CD14-positive monocyte (primary cell): ENCODE measurements at regions not wholly inside any gene's neighbourhood (a gene's known extent, or its start where the extent isn't known, plus 50 kb on each side); places are given as distances from the start of the nearest gene placed in this dataset.

Experiments used
- DNase-seq, 3 donors: peaks; one replicate each; pipeline ENCODE4 v3.0.0-alpha.2; 2011 to 2022
- H2AFZ ChIP-seq: 2 replicates; pipeline ENCODE4 v1.6.0; 2012; ENCODE audit warnings: mild to moderate bottlenecking, low read depth, low read length, inconsistent platforms; ENCODE audit not compliant: insufficient read depth, poor library complexity, severe bottlenecking
- H3K27ac ChIP-seq, 2 donors: 1 replicate in 1 of 2; 2 replicates in 1 of 2; pipeline ENCODE4 v1.5.1; 2012 to 2013; ENCODE audit warnings: low read length in 2 of 2, control low read depth in 1 of 2, inconsistent platforms in 1 of 2, low read depth in 1 of 2, mild to moderate bottlenecking in 1 of 2
- H3K27me3 ChIP-seq, 2 donors: one replicate each; pipeline versions ENCODE4 v1.6.0 to v1.6.1; 2011 to 2013; ENCODE audit warnings: low read length in 2 of 2; ENCODE audit not compliant: control insufficient read depth in 2 of 2, insufficient read depth in 2 of 2
- H3K36me3 ChIP-seq, 2 donors: replicated peaks in 1 of 2; 1 replicate in 1 of 2; 2 replicates in 1 of 2; pipeline versions ENCODE4 v1.5.1 to v1.6.1; 2012 to 2013; ENCODE audit warnings: low read length in 2 of 2, control low read depth in 1 of 2, inconsistent platforms in 1 of 2, mild to moderate bottlenecking in 1 of 2; ENCODE audit not compliant: insufficient read depth in 2 of 2, control insufficient read depth in 1 of 2
- H3K4me1 ChIP-seq, 2 donors: 1 replicate in 1 of 2; 2 replicates in 1 of 2; pipeline versions ENCODE4 v1.5.1 to v1.6.1; 2012 to 2013; ENCODE audit warnings: low read length in 2 of 2, control low read depth in 1 of 2, inconsistent platforms in 1 of 2, mild to moderate bottlenecking in 1 of 2, moderate library complexity in 1 of 2; ENCODE audit not compliant: insufficient read depth in 2 of 2, control insufficient read depth in 1 of 2
- H3K4me2 ChIP-seq: replicated peaks from 2 replicates; pipeline ENCODE3; 2012; ENCODE audit warnings: low read length, moderate library complexity, mild to moderate bottlenecking; ENCODE audit not compliant: poor library complexity, severe bottlenecking; ENCODE audit errors: extremely low read depth
- H3K4me3 ChIP-seq, 3 experiments: fragments of 200-600 bp in 1 of 3; sonication (generic) in 1 of 3; replicated peaks in 1 of 3; 1 replicate in 2 of 3; 2 replicates in 1 of 3; pipeline ENCODE4 v1.5.1; 2011 to 2013; ENCODE audit warnings: low read length in 3 of 3, mild to moderate bottlenecking in 3 of 3, control low read depth in 2 of 3, low read depth in 2 of 3, inconsistent platforms in 1 of 3, moderate library complexity in 1 of 3
- H3K79me2 ChIP-seq: 2 replicates; pipeline ENCODE4 v1.6.0; 2012; ENCODE audit warnings: mild to moderate bottlenecking, control low read depth, inconsistent platforms, low read length, moderate library complexity; ENCODE audit not compliant: insufficient read depth
- H3K9ac ChIP-seq: 2 replicates; pipeline ENCODE4 v1.6.0; 2017; ENCODE audit warnings: low read length, mild to moderate bottlenecking; ENCODE audit not compliant: insufficient read depth, poor library complexity, severe bottlenecking
- H3K9me3 ChIP-seq, 2 donors: replicated peaks in 1 of 2; 1 replicate in 1 of 2; 2 replicates in 1 of 2; pipeline versions ENCODE4 v1.5.1 to v1.6.1; 2012 to 2013; ENCODE audit warnings: low read length in 2 of 2, control low read depth in 1 of 2; ENCODE audit not compliant: control insufficient read depth in 1 of 2, insufficient read depth in 1 of 2
- H4K20me1 ChIP-seq: 2 replicates; pipeline ENCODE4 v1.6.0; 2012; ENCODE audit warnings: mild to moderate bottlenecking, low read length, control low read depth, moderate library complexity; ENCODE audit not compliant: insufficient read depth
- H3K27ac Mint-ChIP-seq, 7 donors: one replicate each; pipeline ENCODE4 v1.8.0; 2020; ENCODE audit warnings: mild to moderate bottlenecking in 7 of 7, mixed read lengths in 7 of 7, moderate library complexity in 6 of 7, inconsistent platforms in 2 of 7
- H3K27me3 Mint-ChIP-seq, 3 donors: one replicate each; pipeline ENCODE4 v1.8.0; 2021 to 2022; ENCODE audit warnings: low read depth in 3 of 3, mild to moderate bottlenecking in 3 of 3, mixed read lengths in 3 of 3, moderate library complexity in 3 of 3, inconsistent platforms in 1 of 3
- H3K36me3 Mint-ChIP-seq, 2 donors: one replicate each; pipeline ENCODE4 v1.8.0; 2020; ENCODE audit warnings: mixed read lengths in 2 of 2, inconsistent platforms in 1 of 2, mild to moderate bottlenecking in 1 of 2
- H3K4me1 Mint-ChIP-seq: one replicate; pipeline ENCODE4 v1.8.0; 2020; ENCODE audit warnings: mild to moderate bottlenecking, mixed read lengths
- H3K4me3 Mint-ChIP-seq, 2 donors: one replicate each; pipeline ENCODE4 v1.8.0; 2020; ENCODE audit warnings: mild to moderate bottlenecking in 2 of 2, mixed read lengths in 2 of 2, moderate library complexity in 1 of 2
- H3K9me3 Mint-ChIP-seq, 7 donors: one replicate each; pipeline ENCODE4 v1.8.0; 2020 to 2022; ENCODE audit warnings: mixed read lengths in 7 of 7, mild to moderate bottlenecking in 6 of 7, moderate library complexity in 6 of 7, inconsistent platforms in 2 of 7
- WGBS: methylation state at CpG from one replicate; pipeline ENCODE4 v1.1.5; 2013; ENCODE audit warnings: missing lambda C conversion rate; ENCODE audit not compliant: insufficient coverage; 5-methylcytosine and 5-hydroxymethylcytosine counted together
- intact Hi-C, 2 donors: fragments of 100-400 bp; cut with micrococcal nuclease; formaldehyde crosslinking; loops; one replicate each; pipeline versions ENCODE4 v1.15.0 to v1.15.1; 2023
- TF ChIP-seq, protein P1 (sequence below): fragments of 200-600 bp; IDR thresholded peaks from one replicate; pipeline ENCODE4 v1.8.0; 2022; ENCODE audit warnings: antibody characterized with exemption, mild to moderate bottlenecking

DNA sequence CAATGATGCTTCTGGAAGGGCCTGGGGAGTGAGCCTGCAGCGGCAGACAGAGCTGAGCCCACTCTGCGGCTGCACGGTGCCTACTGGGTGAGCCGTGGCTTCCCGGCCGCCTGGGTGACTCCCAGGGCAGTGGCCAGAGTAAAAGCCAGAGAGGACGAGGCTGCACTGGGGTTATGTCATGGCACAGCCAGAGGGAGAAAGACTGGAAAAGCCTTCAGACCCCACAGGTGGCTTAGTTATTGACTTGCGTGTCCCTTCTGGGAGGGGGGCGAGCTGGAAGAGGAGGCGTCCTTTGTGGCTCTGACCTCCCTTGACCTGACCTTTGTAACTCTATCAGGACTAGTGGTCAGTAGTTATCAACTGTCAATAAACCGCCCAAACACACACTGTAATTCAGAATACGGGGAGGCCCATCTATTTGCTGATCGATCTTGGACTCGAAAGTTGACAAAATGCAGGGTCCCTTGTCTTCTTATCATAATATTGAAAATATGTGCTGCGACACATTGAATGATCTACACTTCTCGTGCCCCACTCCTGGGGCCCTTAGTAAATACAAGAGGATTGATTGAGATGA is 385.9 kb upstream of the ZFHX3 start:
- H3K27me3 Mint-ChIP-seq = peaks cover 0 to 3% (median 2%) of the 10 kb centered on the region in 3 donors
- Histone ChIP-seq H3K4me3 (no peak overlapping the region), H3K9ac (no peak overlapping the region), H3K36me3 (no peaks in the 10 kb centered on the region), H3K27me3 (no peaks in the 10 kb centered on the region), H3K79me2 (no peaks in the 10 kb centered on the region), H3K9me3 (no peaks in the 10 kb centered on the region), H3K27ac (no peak overlapping the region), H4K20me1 (no peaks in the 10 kb centered on the region), H2AFZ (no peak overlapping the region), H3K4me1 (no peaks in the 10 kb centered on the region), H3K4me2 (no peak overlapping the region)
- TF ChIP-seq, protein P1, sequence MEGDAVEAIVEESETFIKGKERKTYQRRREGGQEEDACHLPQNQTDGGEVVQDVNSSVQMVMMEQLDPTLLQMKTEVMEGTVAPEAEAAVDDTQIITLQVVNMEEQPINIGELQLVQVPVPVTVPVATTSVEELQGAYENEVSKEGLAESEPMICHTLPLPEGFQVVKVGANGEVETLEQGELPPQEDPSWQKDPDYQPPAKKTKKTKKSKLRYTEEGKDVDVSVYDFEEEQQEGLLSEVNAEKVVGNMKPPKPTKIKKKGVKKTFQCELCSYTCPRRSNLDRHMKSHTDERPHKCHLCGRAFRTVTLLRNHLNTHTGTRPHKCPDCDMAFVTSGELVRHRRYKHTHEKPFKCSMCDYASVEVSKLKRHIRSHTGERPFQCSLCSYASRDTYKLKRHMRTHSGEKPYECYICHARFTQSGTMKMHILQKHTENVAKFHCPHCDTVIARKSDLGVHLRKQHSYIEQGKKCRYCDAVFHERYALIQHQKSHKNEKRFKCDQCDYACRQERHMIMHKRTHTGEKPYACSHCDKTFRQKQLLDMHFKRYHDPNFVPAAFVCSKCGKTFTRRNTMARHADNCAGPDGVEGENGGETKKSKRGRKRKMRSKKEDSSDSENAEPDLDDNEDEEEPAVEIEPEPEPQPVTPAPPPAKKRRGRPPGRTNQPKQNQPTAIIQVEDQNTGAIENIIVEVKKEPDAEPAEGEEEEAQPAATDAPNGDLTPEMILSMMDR = no peak
- H3K9me3 Mint-ChIP-seq = peaks cover 0 to 13% (median 2%) of the 10 kb centered on the region in 7 donors
- WGBS = 73% methylated on average over 11 of the region's 16 CpGs
- H3K4me1 Mint-ChIP-seq = no peaks in the 10 kb centered on the region
- no peaks in the 10 kb centered on the region for H3K36me3 Mint-ChIP-seq
- DNase-seq = no peak
- H3K4me3 Mint-ChIP-seq = no peak overlapping the region
- no peak overlapping the region for H3K27ac Mint-ChIP-seq
- intact Hi-C loops = no loop called here

DNA sequence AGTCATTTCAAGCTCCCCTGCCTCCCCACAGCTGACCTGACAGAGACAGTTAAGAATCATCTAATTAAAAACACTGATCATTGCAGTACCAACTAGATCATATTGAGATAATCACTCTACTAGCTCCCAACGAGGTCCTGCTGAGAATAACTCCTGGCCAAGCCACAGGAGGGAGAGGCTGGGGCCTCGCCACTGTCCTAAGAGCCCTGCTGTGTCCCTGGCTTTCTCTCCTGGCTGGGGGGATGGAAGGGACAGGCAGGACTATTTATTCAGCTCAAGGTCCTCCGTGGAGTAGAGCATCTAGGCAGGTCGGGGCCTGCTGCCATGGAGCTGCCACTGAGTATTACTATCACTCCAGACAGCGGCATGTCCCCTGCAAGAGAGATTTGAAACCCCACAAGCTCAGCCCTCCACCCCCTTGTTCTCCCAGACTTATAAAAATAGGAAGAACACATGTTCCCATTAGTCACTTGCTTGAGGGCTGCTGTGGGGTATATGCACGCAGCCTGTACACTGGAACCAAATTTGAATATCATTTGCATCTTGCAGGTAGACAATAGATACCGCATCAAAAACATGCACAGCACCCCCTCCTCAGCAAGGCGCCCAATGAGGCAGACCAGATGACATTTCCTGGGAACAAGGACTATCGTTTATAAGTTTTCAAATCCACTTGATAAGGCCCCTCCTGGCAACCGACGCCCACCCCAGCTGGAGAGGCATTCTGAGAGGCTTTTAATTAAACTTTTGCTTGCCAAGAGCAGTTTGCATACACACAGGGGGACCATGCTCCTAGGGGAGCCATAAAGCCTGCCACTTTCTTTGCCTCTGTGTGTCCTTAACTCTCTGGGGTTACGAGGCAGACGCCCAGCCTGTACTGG is 385.2 kb upstream of the ZFHX3 start:
- no peak overlapping the region for H3K4me3 ChIP-seq
- no peaks in the 10 kb centered on the region for H3K9me3 ChIP-seq
- Mint-ChIP-seq H3K4me1 (no peaks in the 10 kb centered on the region), H3K9me3 (peaks cover 0 to 13% (median 4%) of the 10 kb centered on the region in 7 donors), H3K4me3 (no peak overlapping the region), H3K27me3 (peaks cover 0 to 2% (median 2%) of the 10 kb centered on the region in 3 donors), H3K36me3 (no peaks in the 10 kb centered on the region), H3K27ac (no peak overlapping the region)
- H3K9ac ChIP-seq = no peak overlapping the region
- H2AFZ ChIP-seq = no peak overlapping the region
- no peaks in the 10 kb centered on the region for H3K79me2 ChIP-seq
- no peak overlapping the region for H3K4me2 ChIP-seq
- 92% methylated on average over 10 of the region's 13 CpGs for WGBS
- intact Hi-C loops = no loop called here
- no peaks in the 10 kb centered on the region for H3K4me1 ChIP-seq
- DNase-seq = no peak
- TF ChIP-seq, protein P1 = no peak
- no peaks in the 10 kb centered on the region for H4K20me1 ChIP-seq
- no peaks in the 10 kb centered on the region for H3K27me3 ChIP-seq
- no peak overlapping the region for H3K27ac ChIP-seq
- H3K36me3 ChIP-seq = no peaks in the 10 kb centered on the region
